ENCODE measurements at regions not wholly inside any gene's neighbourhood (a gene's known extent, or its start where the extent isn't known, plus 50 kb on each side); places are given as distances from the start of the nearest gene placed in this dataset.

DNA sequence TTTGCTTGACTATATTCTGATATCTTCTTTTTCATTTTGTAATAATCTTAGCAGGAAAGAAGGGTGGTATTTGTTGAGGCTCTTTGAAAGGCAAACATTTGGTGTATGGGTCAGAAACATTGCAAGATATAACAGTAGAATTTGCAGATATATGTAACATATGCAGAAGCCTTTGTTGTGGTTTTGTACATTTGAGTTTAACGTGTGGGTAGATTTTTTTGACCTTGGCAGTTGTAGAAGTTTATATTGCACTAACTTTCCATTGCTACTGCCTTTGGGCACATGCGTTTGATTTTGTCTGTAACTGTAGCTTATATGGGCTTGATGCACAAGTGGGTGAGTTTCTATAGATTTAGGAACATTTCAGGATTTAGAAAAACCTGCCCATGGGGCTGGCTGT is 78.5 kb upstream of the SPRY2 start:
- TF ChIP-seq, protein P1, sequence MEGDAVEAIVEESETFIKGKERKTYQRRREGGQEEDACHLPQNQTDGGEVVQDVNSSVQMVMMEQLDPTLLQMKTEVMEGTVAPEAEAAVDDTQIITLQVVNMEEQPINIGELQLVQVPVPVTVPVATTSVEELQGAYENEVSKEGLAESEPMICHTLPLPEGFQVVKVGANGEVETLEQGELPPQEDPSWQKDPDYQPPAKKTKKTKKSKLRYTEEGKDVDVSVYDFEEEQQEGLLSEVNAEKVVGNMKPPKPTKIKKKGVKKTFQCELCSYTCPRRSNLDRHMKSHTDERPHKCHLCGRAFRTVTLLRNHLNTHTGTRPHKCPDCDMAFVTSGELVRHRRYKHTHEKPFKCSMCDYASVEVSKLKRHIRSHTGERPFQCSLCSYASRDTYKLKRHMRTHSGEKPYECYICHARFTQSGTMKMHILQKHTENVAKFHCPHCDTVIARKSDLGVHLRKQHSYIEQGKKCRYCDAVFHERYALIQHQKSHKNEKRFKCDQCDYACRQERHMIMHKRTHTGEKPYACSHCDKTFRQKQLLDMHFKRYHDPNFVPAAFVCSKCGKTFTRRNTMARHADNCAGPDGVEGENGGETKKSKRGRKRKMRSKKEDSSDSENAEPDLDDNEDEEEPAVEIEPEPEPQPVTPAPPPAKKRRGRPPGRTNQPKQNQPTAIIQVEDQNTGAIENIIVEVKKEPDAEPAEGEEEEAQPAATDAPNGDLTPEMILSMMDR (IDR thresholded peaks at IDR 0.05; ENCODE audit: insufficient read depth, low read length): no peak
- TF ChIP-seq POLR2AphosphoS5 (IDR thresholded peaks at IDR 0.05; ENCODE audit: low read depth): no peak
- no peak for TF ChIP-seq SPI1 (IDR thresholded peaks at IDR 0.05; ENCODE audit: borderline replicate concordance, low read depth)

Data from HL-60 (cell line).